ENCODE measurements at regions not wholly inside any gene's neighbourhood (a gene's known extent, or its start where the extent isn't known, plus 50 kb on each side); places are given as distances from the start of the nearest gene placed in this dataset.
"Not testable (repeated sequence)": the region's sequence is repeated elsewhere in the genome, so short reads cannot be mapped to it uniquely, and the experiment has no call there.

DNA sequence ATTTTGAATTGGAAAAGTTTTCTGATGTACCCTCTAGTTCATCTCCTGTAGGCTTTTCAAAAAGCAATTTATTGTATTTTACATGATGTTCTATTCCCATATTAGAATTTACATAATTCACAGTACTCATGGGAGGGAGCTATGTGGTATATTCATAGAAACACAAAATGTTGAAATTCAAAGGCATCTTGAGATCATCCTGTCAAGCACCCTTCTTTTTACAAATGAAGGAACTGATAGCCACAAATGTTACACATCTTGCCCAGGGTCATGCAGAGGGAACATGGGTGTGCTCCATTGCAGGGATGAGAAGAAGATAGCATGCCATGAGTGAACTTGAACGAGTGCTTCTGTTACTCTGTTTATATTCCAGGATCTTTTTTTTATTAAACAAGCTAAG, 228.8 kb downstream of the ZNF92 start:
- TF ChIP-seq, protein P1, sequence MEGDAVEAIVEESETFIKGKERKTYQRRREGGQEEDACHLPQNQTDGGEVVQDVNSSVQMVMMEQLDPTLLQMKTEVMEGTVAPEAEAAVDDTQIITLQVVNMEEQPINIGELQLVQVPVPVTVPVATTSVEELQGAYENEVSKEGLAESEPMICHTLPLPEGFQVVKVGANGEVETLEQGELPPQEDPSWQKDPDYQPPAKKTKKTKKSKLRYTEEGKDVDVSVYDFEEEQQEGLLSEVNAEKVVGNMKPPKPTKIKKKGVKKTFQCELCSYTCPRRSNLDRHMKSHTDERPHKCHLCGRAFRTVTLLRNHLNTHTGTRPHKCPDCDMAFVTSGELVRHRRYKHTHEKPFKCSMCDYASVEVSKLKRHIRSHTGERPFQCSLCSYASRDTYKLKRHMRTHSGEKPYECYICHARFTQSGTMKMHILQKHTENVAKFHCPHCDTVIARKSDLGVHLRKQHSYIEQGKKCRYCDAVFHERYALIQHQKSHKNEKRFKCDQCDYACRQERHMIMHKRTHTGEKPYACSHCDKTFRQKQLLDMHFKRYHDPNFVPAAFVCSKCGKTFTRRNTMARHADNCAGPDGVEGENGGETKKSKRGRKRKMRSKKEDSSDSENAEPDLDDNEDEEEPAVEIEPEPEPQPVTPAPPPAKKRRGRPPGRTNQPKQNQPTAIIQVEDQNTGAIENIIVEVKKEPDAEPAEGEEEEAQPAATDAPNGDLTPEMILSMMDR (IDR thresholded peaks at IDR 0.05): not testable (repeated sequence)
- TF ChIP-seq POLR2A (IDR thresholded peaks at IDR 0.05): not testable (repeated sequence)
